BJ (cell line): ENCODE measurements at regions not wholly inside any gene's neighbourhood (a gene's known extent, or its start where the extent isn't known, plus 50 kb on each side); places are given as distances from the start of the nearest gene placed in this dataset.

ENCODE experiments used
- CTCF ChIA-PET: fragments of 350-600 bp; formaldehyde crosslinking; extraction: SDS; loops from one replicate; lab custom pipeline; 2021; ENCODE audit warnings: antibody characterized with exemption, inconsistent platforms; lab: Yijun Ruan, JAX
- POLR2A ChIA-PET: fragments of 300-600 bp; sonication (Branson Sonifier 250); formaldehyde crosslinking; extraction: SDS; loops from one replicate; lab custom pipeline; 2021; ENCODE audit warnings: antibody characterized with exemption; lab: Charles Lee
- DNase-seq: peaks from one replicate; pipeline ENCODE4 v3.0.0-alpha.2; 2011; ENCODE audit warnings: low read depth
- H3K27me3 ChIP-seq: 2 replicates; pipeline ENCODE4 v1.6.0; 2011; ENCODE audit warnings: low read length; ENCODE audit not compliant: control insufficient read depth, insufficient read depth
- H3K36me3 ChIP-seq: 2 replicates; pipeline ENCODE4 v1.5.1; 2011; ENCODE audit warnings: low read length; ENCODE audit not compliant: control insufficient read depth, insufficient read depth
- H3K4me3 ChIP-seq: 2 replicates; pipeline ENCODE4 v1.5.1; 2011; ENCODE audit warnings: low read depth, mild to moderate bottlenecking, control low read depth, low read length
- CTCF ChIP-seq: IDR thresholded peaks from 2 replicates; pipeline ENCODE4 v1.5.1; 2011; ENCODE audit warnings: low read depth, mild to moderate bottlenecking, control low read depth, inconsistent platforms, low read length, moderate library complexity; ENCODE audit not compliant: insufficient read depth

- no peak for DNase-seq
- Histone ChIP-seq H3K4me3 (no peak overlapping the region), H3K27me3 (peaks cover 3% of the 10 kb centered on the region), H3K36me3 (no peaks in the 10 kb centered on the region)
- POLR2A ChIA-PET: no interaction called here
- CTCF ChIA-PET: no interaction called here
- TF ChIP-seq CTCF: no peak
Observed at GRCh38 chr3:125645616-125646015, 50.3 kb upstream of the OSBPL11 start.

- TF ChIP-seq CTCF: no peak
- CTCF ChIA-PET: no interaction called here
Observed at GRCh38 chr3:125646581-125646980, 51.3 kb upstream of the OSBPL11 start.

GRCh38 chr3:125647318-125648014 lies 52.2 kb upstream of the OSBPL11 start:
- CTCF ChIA-PET: no interaction called here
- no peak for DNase-seq
- no peaks in the 10 kb centered on the region for H3K36me3 ChIP-seq
- peaks cover 3% of the 10 kb centered on the region for H3K27me3 ChIP-seq
- no peak overlapping the region for H3K4me3 ChIP-seq
- POLR2A ChIA-PET: no interaction called here
- TF ChIP-seq CTCF: no peak

More at GRCh38 chr3:125646581-125646980, 51.3 kb upstream of the OSBPL11 start:
- Histone ChIP-seq H3K36me3 (no peaks in the 10 kb centered on the region), H3K27me3 (peaks cover 3% of the 10 kb centered on the region), H3K4me3 (no peak overlapping the region)
- POLR2A ChIA-PET: no interaction called here
- no peak for DNase-seq

GRCh38 chr3:125651244-125651643 lies 55.9 kb upstream of the OSBPL11 start:
- Histone ChIP-seq H3K36me3 (no peaks in the 10 kb centered on the region), H3K4me3 (no peak overlapping the region), H3K27me3 (peaks cover 2% of the 10 kb centered on the region; the same call in 1 of the 2 replicates)
- DNase-seq: no peak
- CTCF ChIA-PET: interaction anchor here (0.6 kb wide), 1 partner anchor 14 kb away, joined by 6 read pairs; no protein-coding TSS in a partner anchor
- POLR2A ChIA-PET: no interaction called here
- no peak for TF ChIP-seq CTCF

- H3K4me3 ChIP-seq: no peak overlapping the region
- POLR2A ChIA-PET: no interaction called here
- DNase-seq: no peak
- no peaks in the 10 kb centered on the region for H3K36me3 ChIP-seq
- no peak for TF ChIP-seq CTCF
- no peaks in the 10 kb centered on the region; the same call in 1 of the 2 replicates for H3K27me3 ChIP-seq
- CTCF ChIA-PET: no interaction called here
Observed at GRCh38 chr3:125652349-125652748, 57.1 kb upstream of the OSBPL11 start.
